ENCODE measurements at regions not wholly inside any gene's neighbourhood (a gene's known extent, or its start where the extent isn't known, plus 50 kb on each side); places are given as distances from the start of the nearest gene placed in this dataset.

- no peak overlapping the region for H3K4me3 ChIP-seq (ENCODE audit: control insufficient read depth, low read depth, low read length)
- DNase-seq (ENCODE audit: low read depth) = no peak
- TF ChIP-seq CTCF (IDR thresholded peaks at IDR 0.05; ENCODE audit: control insufficient read depth, insufficient read depth, low read depth, low read length, missing control alignments) = no peak
Observed at GRCh38 chr14:84425968-84426367, 1104.0 kb upstream of the FLRT2 start.

- no peak for TF ChIP-seq CTCF (IDR thresholded peaks at IDR 0.05; ENCODE audit: control insufficient read depth, insufficient read depth, low read depth, low read length, missing control alignments)
- H3K4me3 ChIP-seq (ENCODE audit: control insufficient read depth, low read depth, low read length) = no peak overlapping the region
- no peak for DNase-seq (ENCODE audit: low read depth)
Observed at GRCh38 chr14:84432676-84433075, 1097.3 kb upstream of the FLRT2 start.

- TF ChIP-seq CTCF (IDR thresholded peaks at IDR 0.05; ENCODE audit: control insufficient read depth, insufficient read depth, low read depth, low read length, missing control alignments) = no peak
Observed at GRCh38 chr14:84433961-84434360, 1096.0 kb upstream of the FLRT2 start.

GRCh38 chr14:84435820-84436324 lies 1094.1 kb upstream of the FLRT2 start:
- no peak for DNase-seq (ENCODE audit: low read depth)
- no peak overlapping the region for H3K4me3 ChIP-seq (ENCODE audit: control insufficient read depth, low read depth, low read length)
- no peak for TF ChIP-seq CTCF (IDR thresholded peaks at IDR 0.05; ENCODE audit: control insufficient read depth, insufficient read depth, low read depth, low read length, missing control alignments)

More at GRCh38 chr14:84433961-84434360, 1096.0 kb upstream of the FLRT2 start:
- no peak for DNase-seq (ENCODE audit: low read depth)
- H3K4me3 ChIP-seq (ENCODE audit: control insufficient read depth, low read depth, low read length) = no peak overlapping the region

GRCh38 chr14:84436528-84436927 lies 1093.4 kb upstream of the FLRT2 start:
- TF ChIP-seq CTCF (IDR thresholded peaks at IDR 0.05; ENCODE audit: control insufficient read depth, insufficient read depth, low read depth, low read length, missing control alignments) = no peak
- no peak for DNase-seq (ENCODE audit: low read depth)
- H3K4me3 ChIP-seq (ENCODE audit: control insufficient read depth, low read depth, low read length) = no peak overlapping the region

- no peak overlapping the region for H3K4me3 ChIP-seq (ENCODE audit: control insufficient read depth, low read depth, low read length)
- TF ChIP-seq CTCF (IDR thresholded peaks at IDR 0.05; ENCODE audit: control insufficient read depth, insufficient read depth, low read depth, low read length, missing control alignments) = no peak
- DNase-seq (ENCODE audit: low read depth) = no peak
Observed at GRCh38 chr14:84442521-84442920, 1087.4 kb upstream of the FLRT2 start.

GRCh38 chr14:84445486-84445885 lies 1084.5 kb upstream of the FLRT2 start:
- H3K4me3 ChIP-seq (ENCODE audit: control insufficient read depth, low read depth, low read length) = no peak overlapping the region
- TF ChIP-seq CTCF (IDR thresholded peaks at IDR 0.05; ENCODE audit: control insufficient read depth, insufficient read depth, low read depth, low read length, missing control alignments) = no peak
- no peak for DNase-seq (ENCODE audit: low read depth)
